GM10266 (cell line): ENCODE measurements at regions not wholly inside any gene's neighbourhood (a gene's known extent, or its start where the extent isn't known, plus 50 kb on each side); places are given as distances from the start of the nearest gene placed in this dataset.

ENCODE experiments used
- DNase-seq: peaks from one replicate; pipeline ENCODE4 v3.0.0; 2012; ENCODE audit errors: extremely low spot score
- TF ChIP-seq, protein P1 (sequence below): IDR thresholded peaks from 2 replicates; pipeline ENCODE4 v1.5.1; 2012; ENCODE audit warnings: mild to moderate bottlenecking, low read depth; ENCODE audit not compliant: control insufficient read depth, insufficient read depth; ENCODE audit errors: missing control alignments

DNA sequence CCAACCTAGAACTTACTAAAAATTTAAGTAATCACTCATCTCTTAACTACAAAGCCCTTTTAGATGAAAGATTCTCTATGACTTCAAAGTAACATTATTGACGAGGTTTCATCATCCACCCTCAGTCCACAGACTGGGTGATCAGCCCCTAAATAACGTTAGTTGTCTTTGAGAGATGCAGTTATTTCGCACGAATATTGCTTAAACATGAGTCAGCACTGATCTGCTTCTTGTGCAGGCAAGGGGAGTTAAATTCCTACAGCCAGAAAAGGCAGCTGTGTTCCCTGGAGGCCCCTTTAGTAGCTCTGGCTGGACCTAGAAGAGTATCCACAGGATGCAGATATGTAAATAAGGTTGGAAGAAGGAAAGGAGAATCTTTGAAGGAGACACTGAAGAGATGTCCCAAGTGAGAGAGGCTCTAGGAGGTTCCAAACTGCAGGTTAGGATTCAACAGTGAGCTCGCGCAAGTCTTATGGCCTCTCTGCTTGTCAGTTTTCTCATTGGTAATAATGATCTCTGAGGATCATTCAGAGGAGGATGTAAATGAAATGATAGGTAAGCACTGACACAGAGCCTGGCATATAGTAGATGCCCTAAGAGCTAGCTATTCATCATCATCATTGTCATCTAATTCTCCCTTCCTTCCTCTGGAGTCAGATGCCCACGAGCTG, 122.2 kb upstream of the MAN2A1 start:
- TF ChIP-seq, protein P1, sequence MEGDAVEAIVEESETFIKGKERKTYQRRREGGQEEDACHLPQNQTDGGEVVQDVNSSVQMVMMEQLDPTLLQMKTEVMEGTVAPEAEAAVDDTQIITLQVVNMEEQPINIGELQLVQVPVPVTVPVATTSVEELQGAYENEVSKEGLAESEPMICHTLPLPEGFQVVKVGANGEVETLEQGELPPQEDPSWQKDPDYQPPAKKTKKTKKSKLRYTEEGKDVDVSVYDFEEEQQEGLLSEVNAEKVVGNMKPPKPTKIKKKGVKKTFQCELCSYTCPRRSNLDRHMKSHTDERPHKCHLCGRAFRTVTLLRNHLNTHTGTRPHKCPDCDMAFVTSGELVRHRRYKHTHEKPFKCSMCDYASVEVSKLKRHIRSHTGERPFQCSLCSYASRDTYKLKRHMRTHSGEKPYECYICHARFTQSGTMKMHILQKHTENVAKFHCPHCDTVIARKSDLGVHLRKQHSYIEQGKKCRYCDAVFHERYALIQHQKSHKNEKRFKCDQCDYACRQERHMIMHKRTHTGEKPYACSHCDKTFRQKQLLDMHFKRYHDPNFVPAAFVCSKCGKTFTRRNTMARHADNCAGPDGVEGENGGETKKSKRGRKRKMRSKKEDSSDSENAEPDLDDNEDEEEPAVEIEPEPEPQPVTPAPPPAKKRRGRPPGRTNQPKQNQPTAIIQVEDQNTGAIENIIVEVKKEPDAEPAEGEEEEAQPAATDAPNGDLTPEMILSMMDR = no peak
- DNase-seq = no peak

GRCh38 chr5:109566361-109566760, 123.4 kb upstream of the MAN2A1 start:
- TF ChIP-seq, protein P1 = no peak
- no peak for DNase-seq

DNA sequence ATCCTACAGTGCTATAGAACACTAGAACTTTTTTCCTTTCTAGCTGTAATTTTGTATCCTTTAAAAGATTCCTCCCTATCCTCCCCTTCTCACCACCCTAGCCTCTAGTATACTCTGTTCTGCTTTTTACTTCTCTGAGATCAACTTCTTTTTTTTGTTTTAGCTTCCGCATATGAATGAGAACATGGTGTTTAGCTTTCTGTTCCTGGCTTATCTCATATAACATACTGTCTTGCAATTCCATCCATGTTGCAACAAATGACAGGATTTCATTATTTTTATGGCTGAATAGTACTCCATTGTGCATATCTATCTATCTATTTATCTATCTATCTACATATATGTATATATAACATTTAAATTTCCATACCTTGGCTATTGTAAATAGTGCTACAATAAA, 126.0 kb upstream of the MAN2A1 start:
- TF ChIP-seq, protein P1 = no peak
- no peak for DNase-seq

DNA sequence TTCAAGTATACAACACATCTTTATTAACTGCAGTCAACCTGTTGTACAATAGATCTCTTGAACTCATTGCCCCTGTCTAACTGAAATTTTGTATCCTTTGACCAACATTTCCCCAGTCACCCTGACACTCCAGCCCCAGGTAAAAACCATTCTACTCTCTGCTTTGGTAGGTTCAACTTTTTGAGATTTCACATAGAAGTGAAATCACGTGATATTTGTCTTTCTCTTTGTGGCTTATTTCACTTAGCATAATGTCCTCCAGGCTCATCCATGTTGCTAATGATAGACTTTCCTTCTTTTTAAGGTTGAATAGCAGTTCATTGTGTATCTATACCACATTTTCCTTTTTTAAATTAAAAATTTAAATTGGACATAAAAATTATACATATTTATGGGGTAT, 126.5 kb upstream of the MAN2A1 start:
- TF ChIP-seq, protein P1 = no peak
- no peak for DNase-seq

DNA sequence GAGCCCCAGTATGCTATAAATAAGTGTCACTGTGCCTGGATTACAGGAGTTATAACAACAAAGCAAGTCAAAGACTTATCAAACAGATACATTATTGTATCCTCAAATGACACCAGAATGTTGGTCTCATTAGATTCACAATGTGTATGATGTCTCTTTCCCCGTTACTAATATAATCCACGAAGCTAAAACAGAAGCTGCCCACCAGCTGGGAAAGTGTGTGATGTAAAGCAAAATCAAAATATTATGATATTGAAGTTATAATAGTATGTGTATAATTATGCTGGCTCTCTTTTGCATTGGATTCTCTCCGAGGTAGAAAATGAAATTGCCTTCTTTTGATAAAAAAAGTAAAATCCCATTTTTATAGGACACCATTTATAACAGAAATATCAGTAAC, 127.3 kb upstream of the MAN2A1 start:
- TF ChIP-seq, protein P1 = no peak
- DNase-seq = no peak

- TF ChIP-seq, protein P1 = no peak
- DNase-seq = no peak
These were observed 128.3 kb upstream of the MAN2A1 start for GRCh38 chr5:109561447-109561846.

- DNase-seq = no peak
- TF ChIP-seq, protein P1 = no peak
These were observed 129.2 kb upstream of the MAN2A1 start for GRCh38 chr5:109560554-109560953.
